ENCODE measurements at regions not wholly inside any gene's neighbourhood (a gene's known extent, or its start where the extent isn't known, plus 50 kb on each side); places are given as distances from the start of the nearest gene placed in this dataset.

- Histone ChIP-seq H3K4me1 (ENCODE audit: low read length) (no peaks in the 10 kb centered on the region), H3K9me2 (replicated peaks; ENCODE audit: insufficient read depth, low read length) (no peaks in the 10 kb centered on the region), H3F3A (ENCODE audit: insufficient read depth, low read length) (no peaks in the 10 kb centered on the region), H3K27ac (ENCODE audit: low read length) (no peak overlapping the region), H3K4me3 (ENCODE audit: low read length) (no peak overlapping the region), H3K79me2 (ENCODE audit: low read length) (no peaks in the 10 kb centered on the region), H3K9me3 (replicated peaks; ENCODE audit: insufficient read depth, low read length) (no peaks in the 10 kb centered on the region), H4K20me1 (ENCODE audit: insufficient read depth, low read length) (no peaks in the 10 kb centered on the region), H3K36me3 (replicated peaks; ENCODE audit: insufficient read depth, low read length) (no peaks in the 10 kb centered on the region), H3K9ac (ENCODE audit: low read length) (no peak overlapping the region), H3K4me2 (ENCODE audit: low read depth, low read length) (no peak overlapping the region), H3K27me3 (replicated peaks; ENCODE audit: insufficient read depth, low read length) (no peaks in the 10 kb centered on the region), H2AFZ (ENCODE audit: low read length) (no peak overlapping the region)
- DNase-seq: no peak
- TF ChIP-seq EZH2 (optimal IDR thresholded peaks at IDR 0.05; ENCODE audit: low read depth, low read length): no peak
- TF ChIP-seq EZH2phosphoT487 (IDR thresholded peaks at IDR 0.05; ENCODE audit: low read length): no peak
- no peak for TF ChIP-seq CTCF (IDR thresholded peaks at IDR 0.05; ENCODE audit: low read length)
Measured at GRCh38 chr6:146972546-146972945, 231.7 kb upstream of the STXBP5 start.

- no peak for TF ChIP-seq EZH2 (optimal IDR thresholded peaks at IDR 0.05; ENCODE audit: low read depth, low read length)
- TF ChIP-seq CTCF (IDR thresholded peaks at IDR 0.05; ENCODE audit: low read length): no peak
- TF ChIP-seq EZH2phosphoT487 (IDR thresholded peaks at IDR 0.05; ENCODE audit: low read length): no peak
- Histone ChIP-seq H3K9ac (ENCODE audit: low read length) (no peak overlapping the region), H3K27me3 (replicated peaks; ENCODE audit: insufficient read depth, low read length) (no peaks in the 10 kb centered on the region), H2AFZ (ENCODE audit: low read length) (no peak overlapping the region), H3K36me3 (replicated peaks; ENCODE audit: insufficient read depth, low read length) (no peaks in the 10 kb centered on the region), H3K9me2 (replicated peaks; ENCODE audit: insufficient read depth, low read length) (no peaks in the 10 kb centered on the region), H3K79me2 (ENCODE audit: low read length) (no peaks in the 10 kb centered on the region), H3K4me1 (ENCODE audit: low read length) (no peaks in the 10 kb centered on the region), H3K4me2 (ENCODE audit: low read depth, low read length) (no peak overlapping the region), H3K27ac (ENCODE audit: low read length) (no peak overlapping the region), H3K9me3 (replicated peaks; ENCODE audit: insufficient read depth, low read length) (no peaks in the 10 kb centered on the region), H3F3A (ENCODE audit: insufficient read depth, low read length) (no peaks in the 10 kb centered on the region), H4K20me1 (ENCODE audit: insufficient read depth, low read length) (no peaks in the 10 kb centered on the region), H3K4me3 (ENCODE audit: low read length) (no peak overlapping the region)
- no peak for DNase-seq
Measured at GRCh38 chr6:146974351-146974750, 229.9 kb upstream of the STXBP5 start.

GRCh38 chr6:146975093-146975492 is 229.1 kb upstream of the STXBP5 start:
- no peaks in the 10 kb centered on the region for H3K4me1 ChIP-seq (ENCODE audit: low read length)
- no peaks in the 10 kb centered on the region for H3K9me3 ChIP-seq (replicated peaks; ENCODE audit: insufficient read depth, low read length)
- no peak overlapping the region for H2AFZ ChIP-seq (ENCODE audit: low read length)
- H3K27me3 ChIP-seq (replicated peaks; ENCODE audit: insufficient read depth, low read length): no peaks in the 10 kb centered on the region
- no peaks in the 10 kb centered on the region for H3K36me3 ChIP-seq (replicated peaks; ENCODE audit: insufficient read depth, low read length)
- H3K27ac ChIP-seq (ENCODE audit: low read length): no peak overlapping the region
- H3K79me2 ChIP-seq (ENCODE audit: low read length): no peaks in the 10 kb centered on the region
- H3K4me2 ChIP-seq (ENCODE audit: low read depth, low read length): no peak overlapping the region
- no peak overlapping the region for H3K4me3 ChIP-seq (ENCODE audit: low read length)
- no peaks in the 10 kb centered on the region for H3K9me2 ChIP-seq (replicated peaks; ENCODE audit: insufficient read depth, low read length)
- no peaks in the 10 kb centered on the region for H4K20me1 ChIP-seq (ENCODE audit: insufficient read depth, low read length)
- no peak overlapping the region for H3K9ac ChIP-seq (ENCODE audit: low read length)
- DNase-seq: no peak
- TF ChIP-seq CTCF (IDR thresholded peaks at IDR 0.05; ENCODE audit: low read length): no peak
- TF ChIP-seq EZH2phosphoT487 (IDR thresholded peaks at IDR 0.05; ENCODE audit: low read length): no peak
- TF ChIP-seq EZH2 (optimal IDR thresholded peaks at IDR 0.05; ENCODE audit: low read depth, low read length): no peak
- H3F3A ChIP-seq (ENCODE audit: insufficient read depth, low read length): no peaks in the 10 kb centered on the region

Measured in MM.1S (cell line).